HCT116 (cell line): ENCODE measurements at regions not wholly inside any gene's neighbourhood (a gene's known extent, or its start where the extent isn't known, plus 50 kb on each side); places are given as distances from the start of the nearest gene placed in this dataset.

Experiments
- ELF1 ChIP-seq: IDR thresholded peaks from 2 replicates; pipeline ENCODE4 v1.6.1; 2012; ENCODE audit warnings: low read depth, borderline replicate concordance
- EZH2 ChIP-seq: fragments of 200-600 bp; sonication (generic); IDR thresholded peaks from 2 replicates; pipeline ENCODE4 v1.6.1; 2017; ENCODE audit warnings: antibody characterized with exemption, mixed run types
- EZH2phosphoT487 ChIP-seq: fragments of 200-600 bp; IDR thresholded peaks from 2 replicates; pipeline ENCODE4 v1.6.1; 2018; ENCODE audit warnings: antibody characterized with exemption, borderline replicate concordance
- JUND ChIP-seq: IDR thresholded peaks from 2 replicates; pipeline ENCODE4 v1.6.1; 2012
- POLR2A ChIP-seq: IDR thresholded peaks from 2 replicates; pipeline ENCODE4 v1.7.0; 2011; ENCODE audit warnings: borderline replicate concordance; ENCODE audit not compliant: insufficient read depth, insufficient read length; ENCODE audit errors: extremely low read depth
- POLR2AphosphoS5 ChIP-seq: IDR thresholded peaks from 2 replicates; pipeline ENCODE4 v1.6.1; 2011; ENCODE audit warnings: mild to moderate bottlenecking, low read depth, low read length, moderate library complexity
- RAD21 ChIP-seq: IDR thresholded peaks from 2 replicates; pipeline ENCODE4 v1.6.1; 2012; ENCODE audit warnings: low read depth, mild to moderate bottlenecking
- SP1 ChIP-seq: IDR thresholded peaks from 2 replicates; pipeline ENCODE4 v1.6.1; 2012; ENCODE audit warnings: low read depth
- TF ChIP-seq, protein P1 (sequence below), 3 experiments: fragments of 200-600 bp in 1 of 3; sonication (generic) in 1 of 3; IDR thresholded peaks in 2 of 3; conservative IDR thresholded peaks in 1 of 3; 2 replicates each; pipeline ENCODE4 v1.5.1; 2012 to 2017; ENCODE audit warnings: low read depth in 2 of 3, low read length in 2 of 3, antibody characterized with exemption in 1 of 3, borderline replicate concordance in 1 of 3, control low read depth in 1 of 3, mild to moderate bottlenecking in 1 of 3, mixed read lengths in 1 of 3, mixed run types in 1 of 3, moderate library complexity in 1 of 3; ENCODE audit not compliant: insufficient read depth in 1 of 3
- TF ChIP-seq, protein P2 (sequence below): IDR thresholded peaks from 2 replicates; pipeline ENCODE4 v1.6.1; 2012

DNA sequence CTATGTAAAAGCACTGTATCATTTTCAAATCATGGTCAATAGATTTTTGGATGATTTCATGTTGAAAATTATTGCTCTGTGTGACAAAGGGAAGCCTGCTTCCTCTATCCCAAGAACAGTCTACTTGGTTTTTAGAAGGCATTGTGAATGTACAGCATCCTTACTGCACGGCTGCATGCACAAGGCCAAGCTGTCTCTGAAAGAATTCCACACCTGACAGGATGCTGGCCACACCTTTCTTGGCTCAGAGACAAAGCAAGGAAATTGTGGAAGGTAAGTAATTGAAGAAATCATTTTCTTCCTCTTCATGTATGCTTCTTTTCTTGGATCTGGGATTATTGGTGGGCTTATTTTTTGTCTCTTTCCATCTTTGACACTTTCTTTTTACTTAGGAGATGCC, 53.7 kb upstream of the VCAN start:
- no peak for TF ChIP-seq POLR2A
- TF ChIP-seq, protein P1, sequence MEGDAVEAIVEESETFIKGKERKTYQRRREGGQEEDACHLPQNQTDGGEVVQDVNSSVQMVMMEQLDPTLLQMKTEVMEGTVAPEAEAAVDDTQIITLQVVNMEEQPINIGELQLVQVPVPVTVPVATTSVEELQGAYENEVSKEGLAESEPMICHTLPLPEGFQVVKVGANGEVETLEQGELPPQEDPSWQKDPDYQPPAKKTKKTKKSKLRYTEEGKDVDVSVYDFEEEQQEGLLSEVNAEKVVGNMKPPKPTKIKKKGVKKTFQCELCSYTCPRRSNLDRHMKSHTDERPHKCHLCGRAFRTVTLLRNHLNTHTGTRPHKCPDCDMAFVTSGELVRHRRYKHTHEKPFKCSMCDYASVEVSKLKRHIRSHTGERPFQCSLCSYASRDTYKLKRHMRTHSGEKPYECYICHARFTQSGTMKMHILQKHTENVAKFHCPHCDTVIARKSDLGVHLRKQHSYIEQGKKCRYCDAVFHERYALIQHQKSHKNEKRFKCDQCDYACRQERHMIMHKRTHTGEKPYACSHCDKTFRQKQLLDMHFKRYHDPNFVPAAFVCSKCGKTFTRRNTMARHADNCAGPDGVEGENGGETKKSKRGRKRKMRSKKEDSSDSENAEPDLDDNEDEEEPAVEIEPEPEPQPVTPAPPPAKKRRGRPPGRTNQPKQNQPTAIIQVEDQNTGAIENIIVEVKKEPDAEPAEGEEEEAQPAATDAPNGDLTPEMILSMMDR (IDR thresholded peaks at IDR 0.05 in 2 of 3, conservative IDR thresholded peaks at IDR 0.05 in 1 of 3; ENCODE audit: borderline replicate concordance in 1 of 3, insufficient read depth in 1 of 3, low read depth in 2 of 3, low read length in 2 of 3) = no peak
- TF ChIP-seq ELF1 = no peak
- no peak for TF ChIP-seq EZH2phosphoT487
- TF ChIP-seq SP1 = no peak
- no peak for TF ChIP-seq POLR2AphosphoS5
- no peak for TF ChIP-seq JUND
- TF ChIP-seq, protein P2, sequence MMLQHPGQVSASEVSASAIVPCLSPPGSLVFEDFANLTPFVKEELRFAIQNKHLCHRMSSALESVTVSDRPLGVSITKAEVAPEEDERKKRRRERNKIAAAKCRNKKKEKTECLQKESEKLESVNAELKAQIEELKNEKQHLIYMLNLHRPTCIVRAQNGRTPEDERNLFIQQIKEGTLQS = no peak
- no peak for TF ChIP-seq RAD21
- no peak for TF ChIP-seq EZH2
